Motor neuron (in vitro differentiated cells): ENCODE measurements at regions not wholly inside any gene's neighbourhood (a gene's known extent, or its start where the extent isn't known, plus 50 kb on each side); places are given as distances from the start of the nearest gene placed in this dataset.
A peak's percentile ranks its signal among the peaks of the same experiment; 100 is the strongest.
"Not testable (repeated sequence)": the region's sequence is repeated elsewhere in the genome, so short reads cannot be mapped to it uniquely, and the experiment has no call there.

ENCODE experiments used
- ATAC-seq, 8 experiments: fragments of 200-7000 bp; cut with Tn5 transposase; replicated peaks in 6 of 8; 2 replicates each; pipeline ENCODE4 v1.8.0; 2021; ENCODE audit warnings: mild to moderate bottlenecking in 8 of 8, moderate library complexity in 8 of 8
- H3K27ac ChIP-seq, 2 donors: fragments of 250-450 bp; sonication (Bioruptor Pico); 2 replicates each; pipeline ENCODE4 v1.9.0; 2021; ENCODE audit warnings: antibody characterized with exemption in 2 of 2, mild to moderate bottlenecking in 2 of 2, moderate library complexity in 1 of 2
- H3K4me1 ChIP-seq, 2 donors: fragments of 250-450 bp; sonication (Bioruptor Pico); replicated peaks in 1 of 2; 2 replicates each; pipeline ENCODE4 v1.6.1; 2021; ENCODE audit warnings: antibody characterized with exemption in 2 of 2, mild to moderate bottlenecking in 2 of 2, moderate library complexity in 1 of 2
- H3K4me3 ChIP-seq, 5 donors: fragments of 250-450 bp; sonication (Bioruptor Pico); 2 replicates each; pipeline ENCODE4 v1.9.0; 2021; ENCODE audit warnings: antibody characterized with exemption in 5 of 5, mild to moderate bottlenecking in 5 of 5, moderate library complexity in 4 of 5
- WGBS, 10 experiments: fragments of 450-650 bp; shearing (Covaris generic); methylation state at CpG; one replicate each; pipeline ENCODE4 v1.0.0; 2022; 5-methylcytosine and 5-hydroxymethylcytosine counted together
- in situ Hi-C, 9 experiments: fragments of 400-800 bp; cut with MboI; loops; one replicate each; pipeline ENCODE4 v1.15.0; 2021; ENCODE audit warnings: low sequenced_read_pairs in 9 of 9, low pct_unique_long_range_greater_than_20kb in 2 of 9; ENCODE audit not compliant: unreplicated experiment in 9 of 9

DNA sequence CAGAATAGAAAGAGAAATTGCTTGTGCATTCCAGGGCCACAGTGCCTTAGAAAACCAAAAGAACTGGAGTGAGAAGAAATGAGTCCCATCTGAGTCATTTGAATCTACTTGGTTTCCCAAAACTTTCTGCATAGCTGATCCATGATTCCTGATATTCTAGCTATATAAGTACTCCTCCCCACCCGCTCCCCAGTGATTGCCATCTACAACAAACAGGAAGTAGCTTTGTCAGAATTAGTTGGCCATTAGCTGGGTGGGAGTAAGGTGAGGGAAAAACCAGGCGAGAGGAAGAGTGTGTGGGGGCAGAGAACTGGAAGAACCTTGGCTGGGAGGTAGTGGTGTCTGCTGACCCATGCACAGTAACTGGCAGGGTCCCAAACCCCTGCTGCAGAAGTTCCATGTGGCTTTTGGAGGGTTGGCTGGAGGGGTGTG is 122.1 kb downstream of the ACAA2 start:
- H3K4me1 ChIP-seq = no peaks in the 10 kb centered on the region
- WGBS, 10 experiments = 0 to 100% (median 80%) methylated on average over 1 to 2 of the region's 2 CpGs; no CpG with 5 or more reads in 3 of the 10 experiments
- no peak overlapping the region for H3K27ac ChIP-seq
- peak in 2 of 8 experiments; percentile 81 to 91 for ATAC-seq
- no peak overlapping the region for H3K4me3 ChIP-seq
- in situ Hi-C loops = no loop called here

GRCh38 chr18:49690312-49690711 is 123.0 kb downstream of the ACAA2 start:
- in situ Hi-C loops = no loop called here

DNA sequence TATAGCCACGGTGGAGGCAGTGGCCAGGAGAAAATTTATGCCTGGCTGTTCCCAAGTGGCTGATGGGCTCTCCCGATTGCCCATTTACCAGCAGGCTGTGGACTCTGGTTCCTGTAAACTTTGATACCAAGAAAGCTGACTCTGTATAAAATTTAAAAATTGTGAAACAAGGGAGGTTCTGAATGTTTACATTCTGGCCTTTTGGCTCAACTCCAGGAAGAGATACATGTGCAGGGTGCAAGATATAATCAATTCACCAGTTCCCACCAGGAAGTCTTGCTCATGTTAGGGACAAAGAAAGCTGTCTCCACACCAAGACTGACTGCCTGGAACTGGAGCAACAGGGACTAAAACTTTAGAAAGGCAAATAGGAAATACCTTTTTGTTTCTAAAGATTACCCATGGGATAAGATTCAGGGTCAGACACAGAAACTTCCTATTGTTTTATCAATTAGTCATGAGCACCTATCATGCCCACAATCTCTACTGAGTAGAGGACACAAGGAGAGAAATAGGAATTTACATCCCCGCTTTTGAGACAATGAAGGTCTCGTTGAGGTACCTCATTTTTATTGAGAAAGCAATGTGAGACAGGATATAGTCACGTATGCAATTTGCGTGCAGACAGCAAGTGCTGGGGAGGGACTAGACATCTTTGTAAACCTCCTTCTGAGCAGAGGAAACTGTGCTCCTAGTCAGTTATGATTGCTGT is 123.5 kb downstream of the LIPG start:
- ATAC-seq = no peak
- Histone ChIP-seq H3K4me1 (peaks cover 0 to 3% of the 10 kb centered on the region in 2 donors), H3K4me3 (no peak overlapping the region), H3K27ac (no peak overlapping the region)
- 67 to 98% (median 83%) methylated on average over 2 to 6 of the region's 6 CpGs; no CpG with 5 or more reads in 1 of the 10 experiments for WGBS, 10 experiments
- in situ Hi-C loops = no loop called here

More at GRCh38 chr18:49690312-49690711, 123.0 kb downstream of the ACAA2 start:
- Histone ChIP-seq H3K4me1 (peaks cover 0 to 3% of the 10 kb centered on the region in 2 donors), H3K27ac (no peak overlapping the region), H3K4me3 (no peak overlapping the region)
- 6 to 100% (median 80%) methylated on average over 1 to 3 of the region's 3 CpGs; no CpG with 5 or more reads in 1 of the 10 experiments for WGBS, 10 experiments
- ATAC-seq = peak in 5 of 8 experiments; percentile 44 to 90 (median 70)

DNA sequence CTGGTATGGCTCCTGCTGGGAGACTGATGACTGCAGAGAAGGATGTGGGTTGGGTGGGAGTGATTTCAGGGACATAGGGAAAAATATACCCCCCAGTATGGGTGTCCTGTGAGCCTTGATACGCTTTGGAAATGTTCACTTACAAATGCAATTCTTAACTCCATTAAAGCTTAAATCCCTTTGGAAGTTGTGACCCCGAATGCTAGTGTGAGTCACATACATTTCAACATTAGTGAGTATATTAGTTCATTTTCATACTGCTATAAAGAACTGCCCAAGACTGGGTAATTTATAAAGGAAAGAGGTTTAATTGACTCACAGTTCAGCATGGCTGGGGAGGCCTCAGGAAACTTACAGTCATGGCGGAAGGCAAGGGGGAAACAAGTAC is 120.9 kb downstream of the LIPG start:
- WGBS, 10 experiments = 25 to 100% (median 80%) methylated on average over 1 to 3 of the region's 3 CpGs; no CpG with 5 or more reads in 3 of the 10 experiments
- H3K27ac ChIP-seq, ATAC-seq, in situ Hi-C loops, H3K4me3 ChIP-seq: not testable (repeated sequence)
- H3K4me1 ChIP-seq = peaks cover 9 to 14% of the 10 kb centered on the region in 2 donors

GRCh38 chr18:49682173-49682802 is 120.4 kb downstream of the LIPG start:
- in situ Hi-C loops = no loop called here
- WGBS, 10 experiments = 20 to 80% (median 68%) methylated on average over 1 to 4 of the region's 8 CpGs; no CpG with 5 or more reads in 4 of the 10 experiments
- Histone ChIP-seq H3K4me1 (peaks cover 11 to 14% of the 10 kb centered on the region in 2 donors), H3K4me3 (no peak overlapping the region), H3K27ac (no peak overlapping the region)
- ATAC-seq = no peak

DNA sequence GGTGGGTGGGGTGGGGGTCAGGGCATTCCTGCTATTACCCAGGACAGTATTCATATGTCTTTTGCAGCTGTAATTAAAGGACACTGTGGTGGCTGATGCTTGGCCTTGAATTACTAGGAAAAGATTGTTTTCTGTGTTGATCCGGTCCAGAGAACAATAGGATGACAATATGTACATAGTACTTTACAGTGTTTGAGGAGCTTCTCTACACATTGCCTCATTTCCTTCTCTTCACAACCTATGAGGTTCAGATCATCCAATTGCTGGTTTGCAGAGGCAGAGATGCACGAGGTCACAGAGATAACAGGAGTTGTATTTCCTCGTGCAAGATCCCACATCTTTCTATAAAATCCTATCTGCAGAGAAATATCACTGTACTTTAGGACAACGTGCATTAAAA is 119.5 kb downstream of the LIPG start:
- WGBS, 10 experiments = 44 to 96% (median 72%) methylated on average over 2 to 4 of the region's 4 CpGs; no CpG with 5 or more reads in 2 of the 10 experiments
- H3K4me3 ChIP-seq = no peak overlapping the region
- H3K27ac ChIP-seq = no peak overlapping the region
- peak in 2 of 8 experiments; percentile 19 to 88 for ATAC-seq
- in situ Hi-C loops = no loop called here
- H3K4me1 ChIP-seq = peaks cover 11 to 14% of the 10 kb centered on the region in 2 donors

DNA sequence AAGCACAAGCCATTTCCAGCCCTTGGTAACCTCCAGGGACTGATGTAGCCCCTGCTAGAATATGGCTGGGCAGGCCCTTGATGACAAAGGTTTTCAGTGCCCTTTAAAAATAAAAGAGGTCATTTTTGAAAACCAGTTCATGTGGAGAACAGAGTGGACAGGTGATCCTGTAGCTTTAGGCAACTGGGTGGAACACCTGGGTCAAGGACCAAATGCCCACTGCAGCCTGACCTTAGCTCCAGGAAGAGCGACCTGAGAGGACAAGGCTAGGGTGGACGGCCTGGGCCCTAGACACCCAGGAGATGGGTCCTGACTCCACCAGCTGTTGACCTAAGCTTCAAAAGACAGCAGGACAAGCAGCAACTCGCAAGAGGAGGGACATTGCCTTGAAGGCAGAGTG is 116.6 kb downstream of the LIPG start:
- peak in 3 of 8 experiments; percentile 12 to 33 (median 32) for ATAC-seq
- WGBS, 10 experiments = 43 to 80% (median 52%) methylated on average over 1 to 2 of the region's 3 CpGs; no CpG with 5 or more reads in 5 of the 10 experiments
- Histone ChIP-seq H3K4me1 (peaks cover 11 to 12% of the 10 kb centered on the region in 2 donors), H3K4me3 (no peak overlapping the region), H3K27ac (no peak overlapping the region)
- in situ Hi-C loops = no loop called here

DNA sequence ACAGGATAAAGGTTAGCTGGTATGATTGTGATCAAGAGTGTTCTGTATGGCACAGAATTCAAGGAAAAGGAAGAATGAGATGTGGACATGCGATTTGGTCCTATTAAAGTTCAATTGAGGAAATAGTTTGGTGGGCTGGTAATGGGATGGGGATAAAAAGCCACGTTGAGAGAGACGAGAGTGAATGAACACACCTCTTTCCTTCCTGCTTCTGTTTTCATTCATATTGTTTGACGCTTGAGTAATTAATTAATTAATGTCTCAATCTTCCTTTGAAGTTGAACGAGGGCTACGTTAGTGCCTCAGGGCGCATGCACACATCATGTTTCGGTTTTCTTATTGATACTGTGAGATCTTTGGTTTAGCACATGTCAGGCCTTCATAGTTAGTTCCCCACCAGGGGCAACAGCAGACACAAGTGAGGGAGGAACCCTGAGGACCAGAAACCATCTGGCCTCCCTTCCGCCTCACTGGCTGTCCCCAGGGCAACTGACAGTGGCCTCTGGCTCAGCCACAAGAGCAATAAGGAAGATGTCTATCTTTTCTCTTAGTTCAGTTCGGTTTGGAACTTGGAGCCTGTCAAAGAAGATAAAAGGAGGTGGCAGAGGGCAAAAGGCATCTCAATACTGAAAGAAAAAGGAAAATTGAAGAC is 116.0 kb downstream of the LIPG start:
- Histone ChIP-seq H3K4me1 (peaks cover 11 to 12% of the 10 kb centered on the region in 2 donors), H3K4me3 (no peak overlapping the region), H3K27ac (no peak overlapping the region)
- 29 to 71% (median 45%) methylated on average over 4 to 10 of the region's 10 CpGs; no CpG with 5 or more reads in 1 of the 10 experiments for WGBS, 10 experiments
- in situ Hi-C loops = no loop called here
- ATAC-seq = peak in 5 of 8 experiments; percentile 39 to 83 (median 69)

GRCh38 chr18:49677081-49677480 is 115.2 kb downstream of the LIPG start:
- no peak overlapping the region for H3K4me3 ChIP-seq
- in situ Hi-C loops = no loop called here
- no peak for ATAC-seq
- 18 to 100% (median 80%) methylated on average over 1 to 3 of the region's 4 CpGs; no CpG with 5 or more reads in 3 of the 10 experiments for WGBS, 10 experiments
- H3K27ac ChIP-seq = no peak overlapping the region
- H3K4me1 ChIP-seq = peaks cover 11 to 12% of the 10 kb centered on the region in 2 donors

GRCh38 chr18:49673281-49673680 is 111.4 kb downstream of the LIPG start:
- in situ Hi-C loops = no loop called here
- no peak overlapping the region for H3K4me3 ChIP-seq
- H3K27ac ChIP-seq = no peak overlapping the region
- peaks cover 15 to 16% of the 10 kb centered on the region in 2 donors for H3K4me1 ChIP-seq
- WGBS, 10 experiments = 0 to 100% (median 86%) methylated on average over 1 to 5 of the region's 5 CpGs
- ATAC-seq = no peak

DNA sequence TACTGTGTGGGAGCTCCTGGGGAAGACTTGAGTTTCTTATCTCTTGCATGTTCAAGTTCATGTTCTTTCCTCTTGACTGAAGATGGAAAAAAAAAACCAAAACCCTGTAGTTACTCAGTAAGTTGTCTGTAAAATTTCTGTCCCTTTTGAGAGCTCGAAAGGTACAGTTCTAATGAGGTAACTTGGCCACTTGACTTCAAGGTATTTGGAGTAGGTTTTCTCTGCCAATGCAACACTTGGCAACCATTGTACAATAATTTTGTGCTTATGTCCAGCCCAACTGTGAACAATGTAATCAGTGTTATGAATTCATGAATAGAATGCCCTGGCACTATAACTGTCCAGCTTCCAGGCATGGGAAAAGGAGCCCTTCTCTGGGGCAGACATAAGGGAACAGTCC is 111.0 kb downstream of the LIPG start:
- Histone ChIP-seq H3K4me1 (peaks cover 10 to 11% of the 10 kb centered on the region in 2 donors), H3K4me3 (no peak overlapping the region), H3K27ac (no peak overlapping the region)
- no peak for ATAC-seq
- 11 to 100% (median 73%) methylated on average over 1 of the region's 1 CpG; no CpG with 5 or more reads in 4 of the 10 experiments for WGBS, 10 experiments
- in situ Hi-C loops = no loop called here

DNA sequence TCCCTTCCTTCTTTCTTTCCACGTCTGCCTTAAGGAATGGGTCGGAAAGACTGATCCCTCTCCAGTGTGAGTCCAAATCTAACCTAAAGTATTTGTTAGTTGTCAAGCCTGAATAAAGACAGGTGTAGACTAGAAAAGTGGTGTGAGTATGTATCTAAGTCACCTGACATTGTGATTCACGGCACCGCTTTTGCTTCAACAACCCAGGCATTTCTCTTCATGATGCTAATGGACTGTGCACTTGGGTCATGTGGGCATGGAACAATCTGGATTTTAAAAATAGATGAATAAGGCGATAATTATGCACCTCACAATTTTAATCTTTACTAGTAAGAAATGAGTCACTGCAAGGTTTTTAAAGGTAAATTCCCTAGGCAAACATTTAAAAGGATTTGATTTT is 107.5 kb downstream of the LIPG start:
- WGBS, 10 experiments = 45 to 95% (median 70%) methylated on average over 2 to 5 of the region's 5 CpGs; no CpG with 5 or more reads in 1 of the 10 experiments

More for the DNA sequence above, 107.5 kb downstream of the LIPG start:
- in situ Hi-C loops = no loop called here
- Histone ChIP-seq H3K4me1 (peaks cover 9 to 28% of the 10 kb centered on the region in 2 donors), H3K27ac (no peak overlapping the region), H3K4me3 (no peak overlapping the region)
- ATAC-seq = no peak
